BJ (cell line): ENCODE measurements at regions not wholly inside any gene's neighbourhood (a gene's known extent, or its start where the extent isn't known, plus 50 kb on each side); places are given as distances from the start of the nearest gene placed in this dataset.

ENCODE experiments used
- CTCF ChIA-PET: fragments of 350-600 bp; formaldehyde crosslinking; extraction: SDS; loops from one replicate; lab custom pipeline; 2021; ENCODE audit warnings: antibody characterized with exemption, inconsistent platforms; lab: Yijun Ruan, JAX
- POLR2A ChIA-PET: fragments of 300-600 bp; sonication (Branson Sonifier 250); formaldehyde crosslinking; extraction: SDS; loops from one replicate; lab custom pipeline; 2021; ENCODE audit warnings: antibody characterized with exemption; lab: Charles Lee
- DNase-seq: peaks from one replicate; pipeline ENCODE4 v3.0.0-alpha.2; 2011; ENCODE audit warnings: low read depth
- H3K27me3 ChIP-seq: 2 replicates; pipeline ENCODE4 v1.6.0; 2011; ENCODE audit warnings: low read length; ENCODE audit not compliant: control insufficient read depth, insufficient read depth
- H3K36me3 ChIP-seq: 2 replicates; pipeline ENCODE4 v1.5.1; 2011; ENCODE audit warnings: low read length; ENCODE audit not compliant: control insufficient read depth, insufficient read depth
- H3K4me3 ChIP-seq: 2 replicates; pipeline ENCODE4 v1.5.1; 2011; ENCODE audit warnings: low read depth, mild to moderate bottlenecking, control low read depth, low read length
- CTCF ChIP-seq: IDR thresholded peaks from 2 replicates; pipeline ENCODE4 v1.5.1; 2011; ENCODE audit warnings: low read depth, mild to moderate bottlenecking, control low read depth, inconsistent platforms, low read length, moderate library complexity; ENCODE audit not compliant: insufficient read depth

- no peak for DNase-seq
- no peak for TF ChIP-seq CTCF
- ChIA-PET CTCF (interaction anchor here (1.1 to 5.3 kb wide), 3 partner anchors 10 to 77 kb away, joined by 3 to 45 read pairs (median 39); no protein-coding TSS in a partner anchor), POLR2A (interaction anchor here (0.5 to 0.6 kb wide), 2 partner anchors 9 to 79 kb away, joined by 3 to 7 read pairs; no protein-coding TSS in a partner anchor)
- Histone ChIP-seq H3K4me3 (no peak overlapping the region), H3K27me3 (peaks cover 11% of the 10 kb centered on the region), H3K36me3 (no peaks in the 10 kb centered on the region)
These were observed 109.5 kb upstream of the HABP2 start for GRCh38 chr10:113443141-113443925.

- H3K36me3 ChIP-seq = no peaks in the 10 kb centered on the region
- no peak for DNase-seq
- no peak for TF ChIP-seq CTCF
- ChIA-PET CTCF (interaction anchor here (0.9 to 5.3 kb wide), 5 partner anchors 9 to 119 kb away, joined by 3 to 39 read pairs (median 3); no protein-coding TSS in a partner anchor), POLR2A (no interaction called here)
- no peak overlapping the region for H3K4me3 ChIP-seq
- peaks cover 13% of the 10 kb centered on the region for H3K27me3 ChIP-seq
These were observed 108.0 kb upstream of the HABP2 start for GRCh38 chr10:113444766-113445365.

- Histone ChIP-seq H3K4me3 (no peak overlapping the region), H3K27me3 (peaks cover 15% of the 10 kb centered on the region), H3K36me3 (no peaks in the 10 kb centered on the region)
- POLR2A ChIA-PET = interaction anchor here (0.6 kb wide), 1 partner anchor 1143 kb away, joined by 4 read pairs; no protein-coding TSS in a partner anchor
- DNase-seq = no peak
- no peak for TF ChIP-seq CTCF
- CTCF ChIA-PET = interaction anchor here (1.1 to 1.9 kb wide), 4 partner anchors 9 to 117 kb away, joined by 3 to 7 read pairs (median 4); no protein-coding TSS in a partner anchor
These were observed 107.1 kb upstream of the HABP2 start for GRCh38 chr10:113445736-113446135.

- CTCF ChIA-PET = interaction anchor here (1.1 to 1.7 kb wide), 2 partner anchors 8 to 116 kb away, joined by 5 to 7 read pairs; no protein-coding TSS in a partner anchor
These were observed 106.1 kb upstream of the HABP2 start for GRCh38 chr10:113446739-113447138.

More at GRCh38 chr10:113446739-113447138, 106.1 kb upstream of the HABP2 start:
- Histone ChIP-seq H3K36me3 (no peaks in the 10 kb centered on the region), H3K4me3 (no peak overlapping the region), H3K27me3 (peaks cover 15% of the 10 kb centered on the region)
- DNase-seq = no peak
- POLR2A ChIA-PET = no interaction called here
- TF ChIP-seq CTCF = no peak
